Osteocyte (in vitro differentiated cells): ENCODE measurements at regions not wholly inside any gene's neighbourhood (a gene's known extent, or its start where the extent isn't known, plus 50 kb on each side); places are given as distances from the start of the nearest gene placed in this dataset.

Source experiments
- DNase-seq: peaks from one replicate; pipeline ENCODE4 v3.0.0; 2021; ENCODE audit warnings: mixed read lengths; ENCODE audit not compliant: unreplicated experiment; ENCODE audit errors: extremely low spot score
- H3K27ac Mint-ChIP-seq: one replicate; pipeline ENCODE4 v1.8.0; 2021; ENCODE audit warnings: mild to moderate bottlenecking, mixed read lengths; ENCODE audit not compliant: unreplicated experiment
- H3K27me3 Mint-ChIP-seq: one replicate; pipeline ENCODE4 v1.8.0; 2021; ENCODE audit warnings: mixed read lengths; ENCODE audit not compliant: unreplicated experiment
- H3K36me3 Mint-ChIP-seq: one replicate; pipeline ENCODE4 v1.8.0; 2021; ENCODE audit warnings: mixed read lengths; ENCODE audit not compliant: unreplicated experiment
- H3K4me1 Mint-ChIP-seq: one replicate; pipeline ENCODE4 v1.8.0; 2021; ENCODE audit warnings: mixed read lengths; ENCODE audit not compliant: unreplicated experiment
- H3K4me3 Mint-ChIP-seq: one replicate; pipeline ENCODE4 v1.8.0; 2021; ENCODE audit warnings: mild to moderate bottlenecking, moderate library complexity, mixed read lengths; ENCODE audit not compliant: unreplicated experiment
- H3K9me3 Mint-ChIP-seq: one replicate; pipeline ENCODE4 v1.8.0; 2021; ENCODE audit warnings: mixed read lengths; ENCODE audit not compliant: unreplicated experiment
- TF ChIP-seq, protein P1 (sequence below): fragments of 200-600 bp; sonication (generic); IDR thresholded peaks from 2 replicates; pipeline ENCODE4 v1.5.0; 2021; ENCODE audit warnings: antibody characterized with exemption, mild to moderate bottlenecking, moderate library complexity

DNA sequence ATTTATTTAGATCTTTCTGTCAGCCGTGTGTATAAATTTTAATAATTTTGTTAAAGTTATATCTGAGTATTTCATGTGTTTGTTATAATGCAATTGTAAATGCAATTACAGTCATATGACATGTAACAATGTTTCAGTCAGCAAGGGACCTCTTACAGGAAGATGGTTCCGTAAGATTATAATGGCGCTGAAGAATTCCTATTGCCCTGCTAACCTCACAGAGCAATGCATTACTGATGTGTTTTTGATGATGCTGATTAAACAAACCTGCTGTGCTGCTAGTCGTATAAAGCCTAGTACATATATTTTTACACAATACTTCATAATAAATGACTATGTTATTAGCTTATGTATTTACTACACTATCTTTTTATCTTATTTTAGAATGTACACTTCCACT is 1166.4 kb downstream of the CDH12 start:
- H3K27me3 Mint-ChIP-seq = no peaks in the 10 kb centered on the region
- TF ChIP-seq, protein P1, sequence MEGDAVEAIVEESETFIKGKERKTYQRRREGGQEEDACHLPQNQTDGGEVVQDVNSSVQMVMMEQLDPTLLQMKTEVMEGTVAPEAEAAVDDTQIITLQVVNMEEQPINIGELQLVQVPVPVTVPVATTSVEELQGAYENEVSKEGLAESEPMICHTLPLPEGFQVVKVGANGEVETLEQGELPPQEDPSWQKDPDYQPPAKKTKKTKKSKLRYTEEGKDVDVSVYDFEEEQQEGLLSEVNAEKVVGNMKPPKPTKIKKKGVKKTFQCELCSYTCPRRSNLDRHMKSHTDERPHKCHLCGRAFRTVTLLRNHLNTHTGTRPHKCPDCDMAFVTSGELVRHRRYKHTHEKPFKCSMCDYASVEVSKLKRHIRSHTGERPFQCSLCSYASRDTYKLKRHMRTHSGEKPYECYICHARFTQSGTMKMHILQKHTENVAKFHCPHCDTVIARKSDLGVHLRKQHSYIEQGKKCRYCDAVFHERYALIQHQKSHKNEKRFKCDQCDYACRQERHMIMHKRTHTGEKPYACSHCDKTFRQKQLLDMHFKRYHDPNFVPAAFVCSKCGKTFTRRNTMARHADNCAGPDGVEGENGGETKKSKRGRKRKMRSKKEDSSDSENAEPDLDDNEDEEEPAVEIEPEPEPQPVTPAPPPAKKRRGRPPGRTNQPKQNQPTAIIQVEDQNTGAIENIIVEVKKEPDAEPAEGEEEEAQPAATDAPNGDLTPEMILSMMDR = no peak

DNA sequence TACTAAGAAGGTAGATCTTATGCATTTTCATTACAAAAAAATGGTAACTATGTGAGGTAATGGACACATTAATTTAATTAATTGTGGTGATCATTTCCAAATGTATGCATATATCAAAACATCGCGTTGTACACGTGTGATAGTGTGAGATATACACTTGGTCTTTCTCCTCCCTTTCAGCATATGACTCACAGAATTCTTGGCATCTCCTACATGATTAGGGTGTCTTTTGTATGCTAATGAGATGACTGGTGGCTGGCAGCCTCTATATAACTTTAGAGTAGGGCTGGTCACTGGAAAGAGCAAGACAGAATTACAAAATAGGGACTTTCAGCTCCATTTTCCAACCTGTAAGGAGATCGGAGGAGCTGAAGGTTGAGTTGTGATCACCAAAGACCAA is 1167.6 kb downstream of the CDH12 start:
- no peaks in the 10 kb centered on the region for H3K4me1 Mint-ChIP-seq
- TF ChIP-seq, protein P1 = no peak
- H3K4me3 Mint-ChIP-seq = no peak overlapping the region
- H3K27me3 Mint-ChIP-seq = no peaks in the 10 kb centered on the region
- no peak overlapping the region for H3K27ac Mint-ChIP-seq
- H3K36me3 Mint-ChIP-seq = no peaks in the 10 kb centered on the region
- no peak for DNase-seq
- H3K9me3 Mint-ChIP-seq = no peaks in the 10 kb centered on the region

More for the DNA sequence above, 1166.4 kb downstream of the CDH12 start:
- Mint-ChIP-seq H3K4me1 (no peaks in the 10 kb centered on the region), H3K27ac (no peak overlapping the region), H3K36me3 (no peaks in the 10 kb centered on the region), H3K4me3 (no peak overlapping the region), H3K9me3 (no peaks in the 10 kb centered on the region)
- no peak for DNase-seq

DNA sequence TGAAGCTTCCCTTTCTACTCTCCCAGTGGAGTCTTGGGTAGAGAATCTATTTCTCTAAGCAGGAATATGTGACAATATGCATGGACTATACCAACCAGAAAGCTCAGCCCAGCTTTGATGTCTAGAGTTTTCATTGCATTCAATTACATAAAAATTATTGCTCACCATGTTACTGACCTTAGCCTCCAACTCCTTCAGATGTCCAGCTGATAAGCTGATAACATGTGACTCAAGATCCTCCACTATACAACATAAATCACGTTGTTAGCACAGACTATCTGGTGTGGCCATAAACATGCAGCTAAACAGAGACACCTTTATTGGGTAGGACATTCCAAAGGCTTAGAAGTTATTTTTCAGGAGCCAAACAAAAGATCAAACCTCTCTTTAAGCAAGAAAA is 1168.2 kb downstream of the CDH12 start:
- Mint-ChIP-seq H3K27me3 (no peaks in the 10 kb centered on the region), H3K4me3 (no peak overlapping the region), H3K36me3 (no peaks in the 10 kb centered on the region), H3K27ac (no peak overlapping the region), H3K9me3 (no peaks in the 10 kb centered on the region), H3K4me1 (no peaks in the 10 kb centered on the region)
- TF ChIP-seq, protein P1 = no peak
- DNase-seq = no peak

DNA sequence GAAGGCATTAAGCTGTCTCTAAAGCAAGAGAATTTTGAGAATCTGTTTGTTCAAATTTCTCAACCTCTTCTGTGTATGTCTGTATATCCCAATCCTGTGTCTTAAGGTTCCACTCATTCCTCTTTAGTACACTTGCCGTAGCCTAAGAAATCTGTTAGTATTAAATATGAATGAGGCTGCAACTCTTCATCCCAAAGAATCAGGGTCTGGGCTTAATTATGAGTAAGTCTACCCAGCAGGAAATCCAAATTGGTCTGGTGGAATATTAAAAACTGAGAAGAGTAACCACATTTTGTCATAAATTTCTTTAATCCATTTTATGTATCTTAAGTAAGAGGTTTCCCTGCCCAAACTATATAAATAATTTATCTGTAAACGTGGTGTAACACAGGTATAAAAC is 1171.2 kb downstream of the CDH12 start:
- Mint-ChIP-seq H3K9me3 (no peaks in the 10 kb centered on the region), H3K27me3 (peaks cover 3% of the 10 kb centered on the region), H3K36me3 (no peaks in the 10 kb centered on the region), H3K27ac (no peak overlapping the region), H3K4me3 (no peak overlapping the region), H3K4me1 (no peaks in the 10 kb centered on the region)
- TF ChIP-seq, protein P1 = no peak
- DNase-seq = no peak

DNA sequence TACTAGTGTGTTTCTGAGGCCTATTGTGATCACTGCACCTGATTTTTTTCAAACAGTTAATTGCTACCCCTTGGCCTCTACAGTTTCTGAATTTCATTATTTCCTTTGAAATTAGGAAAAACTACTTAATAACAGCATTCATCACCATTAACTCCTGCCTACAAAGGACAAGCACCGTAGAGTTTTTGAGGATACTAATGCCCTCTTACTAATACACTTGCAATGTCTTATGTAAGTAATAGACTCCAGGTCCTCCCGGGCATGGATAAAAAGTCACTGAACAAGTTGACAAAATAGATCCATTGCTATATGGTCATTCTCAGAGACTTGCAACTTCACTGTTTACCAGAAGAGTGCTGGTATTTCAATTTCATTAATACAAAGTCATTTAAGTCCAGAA is 1172.5 kb downstream of the CDH12 start:
- TF ChIP-seq, protein P1 = no peak
- peaks cover 3% of the 10 kb centered on the region for H3K27me3 Mint-ChIP-seq
- no peak overlapping the region for H3K27ac Mint-ChIP-seq
- no peaks in the 10 kb centered on the region for H3K4me1 Mint-ChIP-seq
- no peak overlapping the region for H3K4me3 Mint-ChIP-seq
- no peak for DNase-seq
- H3K9me3 Mint-ChIP-seq = no peaks in the 10 kb centered on the region
- no peaks in the 10 kb centered on the region for H3K36me3 Mint-ChIP-seq
